ENCODE measurements at regions not wholly inside any gene's neighbourhood (a gene's known extent, or its start where the extent isn't known, plus 50 kb on each side); places are given as distances from the start of the nearest gene placed in this dataset.

- H3K4me3 ChIP-seq (ENCODE audit: low read depth, low read length): no peak overlapping the region
- no peak for TF ChIP-seq CTCF (IDR thresholded peaks at IDR 0.05; ENCODE audit: low read depth, low read length)
Measured at GRCh38 chr18:22279741-22280452, 110.5 kb downstream of the GATA6 start.

- no peak overlapping the region for H3K4me3 ChIP-seq (ENCODE audit: low read depth, low read length)
- no peak for TF ChIP-seq CTCF (IDR thresholded peaks at IDR 0.05; ENCODE audit: low read depth, low read length)
Measured at GRCh38 chr18:22278798-22279197, 109.4 kb downstream of the GATA6 start.

- TF ChIP-seq CTCF (IDR thresholded peaks at IDR 0.05; ENCODE audit: low read depth, low read length): no peak
- no peak overlapping the region for H3K4me3 ChIP-seq (ENCODE audit: low read depth, low read length)
Measured at GRCh38 chr18:22277758-22278157, 108.4 kb downstream of the GATA6 start.

GRCh38 chr18:22276334-22276713 lies 106.9 kb downstream of the GATA6 start:
- no peak for TF ChIP-seq CTCF (IDR thresholded peaks at IDR 0.05; ENCODE audit: low read depth, low read length)
- no peak overlapping the region for H3K4me3 ChIP-seq (ENCODE audit: low read depth, low read length)

GRCh38 chr18:22275706-22276333 lies 106.4 kb downstream of the GATA6 start:
- no peak for TF ChIP-seq CTCF (IDR thresholded peaks at IDR 0.05; ENCODE audit: low read depth, low read length)
- no peak overlapping the region for H3K4me3 ChIP-seq (ENCODE audit: low read depth, low read length)

GRCh38 chr18:22273101-22274039 lies 104.0 kb downstream of the GATA6 start:
- no peak for TF ChIP-seq CTCF (IDR thresholded peaks at IDR 0.05; ENCODE audit: low read depth, low read length)

More at GRCh38 chr18:22273101-22274039, 104.0 kb downstream of the GATA6 start:
- H3K4me3 ChIP-seq (ENCODE audit: low read depth, low read length): no peak overlapping the region
